ENCODE measurements at regions not wholly inside any gene's neighbourhood (a gene's known extent, or its start where the extent isn't known, plus 50 kb on each side); places are given as distances from the start of the nearest gene placed in this dataset.

GRCh38 chr1:220458936-220459335 lies 69.0 kb upstream of the MARK1 start:
- TF ChIP-seq POLR2A (IDR thresholded peaks at IDR 0.05) = no peak
- TF ChIP-seq, protein P1, sequence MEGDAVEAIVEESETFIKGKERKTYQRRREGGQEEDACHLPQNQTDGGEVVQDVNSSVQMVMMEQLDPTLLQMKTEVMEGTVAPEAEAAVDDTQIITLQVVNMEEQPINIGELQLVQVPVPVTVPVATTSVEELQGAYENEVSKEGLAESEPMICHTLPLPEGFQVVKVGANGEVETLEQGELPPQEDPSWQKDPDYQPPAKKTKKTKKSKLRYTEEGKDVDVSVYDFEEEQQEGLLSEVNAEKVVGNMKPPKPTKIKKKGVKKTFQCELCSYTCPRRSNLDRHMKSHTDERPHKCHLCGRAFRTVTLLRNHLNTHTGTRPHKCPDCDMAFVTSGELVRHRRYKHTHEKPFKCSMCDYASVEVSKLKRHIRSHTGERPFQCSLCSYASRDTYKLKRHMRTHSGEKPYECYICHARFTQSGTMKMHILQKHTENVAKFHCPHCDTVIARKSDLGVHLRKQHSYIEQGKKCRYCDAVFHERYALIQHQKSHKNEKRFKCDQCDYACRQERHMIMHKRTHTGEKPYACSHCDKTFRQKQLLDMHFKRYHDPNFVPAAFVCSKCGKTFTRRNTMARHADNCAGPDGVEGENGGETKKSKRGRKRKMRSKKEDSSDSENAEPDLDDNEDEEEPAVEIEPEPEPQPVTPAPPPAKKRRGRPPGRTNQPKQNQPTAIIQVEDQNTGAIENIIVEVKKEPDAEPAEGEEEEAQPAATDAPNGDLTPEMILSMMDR (IDR thresholded peaks at IDR 0.05 in 4 of 5, conservative IDR thresholded peaks at IDR 0.05 in 1 of 5) = no peak

All from gastrocnemius medialis (tissue), 4 donors.